ENCODE measurements at regions not wholly inside any gene's neighbourhood (a gene's known extent, or its start where the extent isn't known, plus 50 kb on each side); places are given as distances from the start of the nearest gene placed in this dataset.
"Not testable (repeated sequence)": the region's sequence is repeated elsewhere in the genome, so short reads cannot be mapped to it uniquely, and the experiment has no call there.

DNA sequence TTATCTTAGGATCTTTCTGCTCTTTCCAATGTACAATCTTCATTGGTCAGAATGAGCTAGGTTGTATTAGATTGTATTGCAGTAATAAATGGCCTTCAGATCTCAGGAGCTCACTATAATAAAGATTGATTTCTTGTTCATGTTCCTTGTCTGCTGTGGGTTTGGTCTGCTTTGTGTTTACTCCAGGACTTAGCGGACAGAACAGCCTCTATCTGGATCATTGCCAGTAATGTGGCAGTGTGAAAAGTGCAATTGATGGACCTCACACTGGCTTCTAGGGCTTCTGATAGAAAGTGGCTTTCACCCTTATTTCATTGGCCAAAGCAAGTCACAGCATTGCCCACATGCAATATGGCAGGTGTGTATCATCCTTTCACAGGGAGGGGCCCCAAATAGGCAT is 81.2 kb downstream of the BTG1 start:
- no peak overlapping the region for H3K4me3 ChIP-seq (ENCODE audit: low read depth, low read length)
- no peak for TF ChIP-seq CTCF (IDR thresholded peaks at IDR 0.05; ENCODE audit: control insufficient read depth, extremely low read depth, insufficient read depth)
- DNase-seq (ENCODE audit: low read depth) = no peak

DNA sequence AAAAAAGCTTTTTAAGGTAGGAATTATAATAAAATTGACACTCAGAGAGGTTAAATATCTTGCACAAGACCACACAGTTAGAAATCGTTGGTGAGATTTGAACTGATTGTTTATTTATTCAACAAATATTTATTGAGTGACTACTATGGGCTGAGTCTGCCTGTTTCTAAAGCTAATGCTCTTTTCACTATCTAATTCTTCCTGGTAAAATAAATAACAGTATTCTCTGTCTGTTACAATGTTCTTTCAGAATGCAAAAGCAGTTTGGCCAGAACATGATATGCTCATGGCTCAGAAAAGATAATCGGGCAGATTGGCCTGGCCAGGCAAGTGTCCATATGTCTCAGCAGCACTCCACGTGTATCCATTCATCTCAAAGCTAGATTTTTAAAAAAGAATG is 82.0 kb downstream of the BTG1 start:
- H3K4me3 ChIP-seq (ENCODE audit: low read depth, low read length) = no peak overlapping the region
- TF ChIP-seq CTCF (IDR thresholded peaks at IDR 0.05; ENCODE audit: control insufficient read depth, extremely low read depth, insufficient read depth) = no peak
- DNase-seq (ENCODE audit: low read depth) = no peak

- no peak for TF ChIP-seq CTCF (IDR thresholded peaks at IDR 0.05; ENCODE audit: control insufficient read depth, extremely low read depth, insufficient read depth)
- H3K4me3 ChIP-seq (ENCODE audit: low read depth, low read length) = no peak overlapping the region
- no peak for DNase-seq (ENCODE audit: low read depth)
Observed at GRCh38 chr12:92062539-92063493, 82.8 kb downstream of the BTG1 start.

- no peak for DNase-seq (ENCODE audit: low read depth)
- no peak for TF ChIP-seq CTCF (IDR thresholded peaks at IDR 0.05; ENCODE audit: control insufficient read depth, extremely low read depth, insufficient read depth)
- H3K4me3 ChIP-seq (ENCODE audit: low read depth, low read length) = no peak overlapping the region
Observed at GRCh38 chr12:92061061-92061460, 84.6 kb downstream of the BTG1 start.

DNA sequence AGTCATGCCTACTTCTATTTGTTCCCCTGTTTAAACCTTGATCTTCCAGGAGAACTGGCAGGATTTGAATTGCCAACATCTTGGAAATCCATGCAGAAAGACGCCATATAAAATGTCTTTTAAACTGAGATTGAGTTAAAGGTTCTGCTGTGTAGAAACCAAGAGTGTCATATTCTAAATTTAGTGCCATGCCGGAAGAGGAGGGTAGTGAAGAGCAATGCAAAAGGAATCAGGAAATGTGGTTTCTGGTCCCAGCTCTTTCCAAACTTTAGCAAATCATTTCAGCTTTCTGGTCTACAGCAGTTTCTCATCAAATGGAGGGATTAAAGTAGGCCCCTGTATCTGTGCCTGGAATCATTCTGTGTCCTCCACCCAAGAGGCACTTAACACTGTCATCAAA is 85.7 kb downstream of the BTG1 start:
- H3K4me3 ChIP-seq (ENCODE audit: low read depth, low read length) = no peak overlapping the region
- no peak for TF ChIP-seq CTCF (IDR thresholded peaks at IDR 0.05; ENCODE audit: control insufficient read depth, extremely low read depth, insufficient read depth)
- no peak for DNase-seq (ENCODE audit: low read depth)

- DNase-seq (ENCODE audit: low read depth) = no peak
- no peak for TF ChIP-seq CTCF (IDR thresholded peaks at IDR 0.05; ENCODE audit: control insufficient read depth, extremely low read depth, insufficient read depth)
- H3K4me3 ChIP-seq (ENCODE audit: low read depth, low read length) = no peak overlapping the region
Observed at GRCh38 chr12:92058664-92059063, 87.0 kb downstream of the BTG1 start.

- not testable (repeated sequence) for DNase-seq (ENCODE audit: low read depth); H3K4me3 ChIP-seq (ENCODE audit: low read depth, low read length)
Observed at GRCh38 chr12:92056756-92057155, 88.9 kb downstream of the BTG1 start.
